GM19351 (cell line): ENCODE measurements at regions not wholly inside any gene's neighbourhood (a gene's known extent, or its start where the extent isn't known, plus 50 kb on each side); places are given as distances from the start of the nearest gene placed in this dataset.

ENCODE experiments used
- ATAC-seq: cut with Tn5 transposase; IDR thresholded peaks from one replicate; pipeline ENCODE4 v1.9.1; 2021; ENCODE audit warnings: mild to moderate bottlenecking, moderate library complexity; ENCODE audit not compliant: unreplicated experiment

DNA sequence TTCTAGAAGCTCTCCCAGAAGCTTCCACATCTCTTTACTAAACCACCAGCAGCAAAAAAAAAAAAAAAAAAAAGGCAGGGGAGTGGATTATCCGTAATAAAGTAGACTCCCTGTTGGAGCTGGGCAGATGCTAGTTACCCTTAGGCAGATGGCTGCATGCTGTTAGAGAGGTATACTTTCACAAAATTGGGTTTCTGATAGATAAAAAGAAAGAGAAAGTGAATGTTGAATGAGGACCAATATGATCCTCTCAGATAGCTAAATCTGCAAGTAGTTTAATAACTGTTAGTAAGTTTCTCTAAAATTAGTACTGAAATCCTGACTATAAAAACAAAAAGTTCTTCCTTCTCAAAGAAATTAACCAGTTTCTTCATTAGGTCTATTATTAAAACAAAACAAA is 195.4 kb downstream of the ANAPC10 start:
- ATAC-seq: peak; percentile 44

DNA sequence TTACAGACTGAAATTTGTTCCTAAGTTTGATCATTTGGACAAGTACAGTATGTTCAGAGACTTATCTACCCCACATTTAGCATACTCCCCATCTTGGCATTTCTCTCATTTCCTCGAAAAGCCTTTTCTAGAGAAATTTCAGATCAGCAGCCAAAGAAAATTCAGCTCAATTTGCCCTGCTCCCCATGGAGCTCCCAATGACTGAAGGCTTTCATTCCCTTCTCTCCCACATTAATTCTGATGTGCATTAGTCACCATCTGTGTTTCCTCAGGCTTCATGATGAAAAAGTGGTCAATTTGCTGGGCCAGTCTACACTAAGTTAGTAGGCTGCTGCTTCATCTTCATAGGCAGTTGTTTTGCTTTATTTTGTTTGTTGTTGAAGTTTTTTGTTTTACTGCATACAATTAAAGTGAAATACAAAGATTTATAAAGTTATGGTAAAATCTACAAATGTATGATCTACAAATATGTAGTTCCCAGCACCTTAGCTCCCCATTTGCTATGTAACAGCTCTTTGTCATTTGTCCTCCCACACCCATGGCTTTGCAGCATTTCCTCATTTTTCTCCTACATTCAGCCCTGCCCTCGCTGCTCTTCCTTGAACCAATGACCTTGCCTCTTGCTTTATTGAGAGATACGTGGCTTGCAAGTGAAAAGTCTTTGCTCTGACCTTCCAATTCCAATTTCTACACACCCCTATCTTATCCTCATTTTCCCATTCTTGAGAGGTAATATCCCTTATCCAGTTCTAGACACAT is 193.9 kb downstream of the ANAPC10 start:
- ATAC-seq: no peak

DNA sequence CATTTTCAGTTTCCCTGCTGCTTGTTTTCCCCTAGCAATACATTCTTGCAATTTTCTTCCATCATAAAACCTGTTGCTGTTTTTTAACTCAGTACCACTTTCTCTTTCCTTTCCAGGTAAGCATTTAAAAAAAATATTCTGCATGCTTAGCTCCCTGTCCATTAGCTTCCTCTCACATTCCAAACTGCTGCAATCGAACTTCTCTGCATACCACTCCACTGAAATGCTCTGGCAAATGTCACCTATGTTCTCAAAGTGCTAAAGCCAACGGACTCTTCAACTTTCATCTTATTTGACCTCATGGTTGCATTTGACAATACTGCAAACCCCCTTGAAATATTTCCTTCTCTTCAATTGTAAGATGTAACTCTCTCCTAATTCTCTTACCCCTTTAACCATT is 192.7 kb downstream of the ANAPC10 start:
- no peak for ATAC-seq

DNA sequence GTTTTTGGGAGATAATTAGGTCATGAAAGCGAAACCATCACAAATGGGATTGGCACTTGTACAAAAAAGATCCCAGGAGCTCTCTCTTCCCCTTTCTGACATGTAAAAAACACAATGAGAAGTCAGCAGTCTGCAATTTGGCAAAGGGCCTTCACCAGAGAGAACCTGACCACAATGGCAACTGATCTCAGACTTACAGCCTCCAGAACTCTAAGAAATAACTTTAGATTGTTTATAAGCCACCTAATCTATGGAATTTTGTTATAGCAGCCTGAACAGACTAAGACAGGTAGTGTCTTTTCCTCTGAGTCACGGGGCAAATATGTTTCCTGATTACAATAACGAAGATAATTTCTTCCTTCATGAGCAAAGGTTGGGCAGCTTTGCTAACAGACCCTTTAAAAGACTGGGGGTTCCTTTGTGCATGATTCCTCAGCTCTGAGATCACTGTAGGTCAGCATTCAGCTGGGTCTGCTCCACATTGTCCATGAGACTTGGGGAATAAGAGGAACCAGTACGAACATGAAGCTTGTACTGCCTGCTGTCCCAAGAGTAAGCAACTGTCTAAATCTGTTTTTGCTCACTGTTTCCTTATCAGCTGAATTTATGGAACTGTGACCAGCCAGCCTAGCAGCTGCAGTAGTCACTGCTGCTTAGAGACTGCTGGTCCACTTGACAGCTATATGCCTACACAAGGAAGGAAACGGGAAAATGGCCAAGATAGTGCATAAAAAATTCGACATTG is 191.6 kb downstream of the ANAPC10 start:
- ATAC-seq: peak; percentile 60

DNA sequence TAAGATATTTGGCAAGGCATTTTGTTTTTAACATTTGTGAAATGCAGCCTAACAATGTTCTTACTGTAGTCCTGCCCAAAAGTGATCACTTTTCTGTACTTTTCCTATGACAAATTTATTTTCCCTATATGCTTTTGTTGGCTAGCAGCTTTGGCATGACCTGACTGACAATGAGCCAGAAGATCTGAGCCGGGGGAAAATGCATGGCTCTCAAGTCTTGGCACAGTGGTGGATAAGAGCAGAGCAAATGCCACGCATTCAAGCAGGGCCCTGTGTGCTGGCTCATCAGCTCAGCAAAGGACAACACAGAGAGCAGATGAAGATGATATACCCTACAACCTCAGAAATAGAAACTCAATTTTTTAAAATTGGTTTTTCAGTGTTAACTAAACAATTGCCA is 187.3 kb downstream of the ANAPC10 start:
- ATAC-seq: no peak
